Erythroblast (primary cell): ENCODE measurements at regions not wholly inside any gene's neighbourhood (a gene's known extent, or its start where the extent isn't known, plus 50 kb on each side); places are given as distances from the start of the nearest gene placed in this dataset.

Experiments used
- GATA1 ChIP-seq: IDR thresholded peaks from 2 replicates; pipeline ENCODE4 v1.6.1; 2011; ENCODE audit warnings: low read depth, mild to moderate bottlenecking, control low read depth, low read length, moderate library complexity
- POLR2A ChIP-seq: IDR thresholded peaks from 2 replicates; pipeline ENCODE4 v1.6.1; 2011; ENCODE audit warnings: mild to moderate bottlenecking, low read length

DNA sequence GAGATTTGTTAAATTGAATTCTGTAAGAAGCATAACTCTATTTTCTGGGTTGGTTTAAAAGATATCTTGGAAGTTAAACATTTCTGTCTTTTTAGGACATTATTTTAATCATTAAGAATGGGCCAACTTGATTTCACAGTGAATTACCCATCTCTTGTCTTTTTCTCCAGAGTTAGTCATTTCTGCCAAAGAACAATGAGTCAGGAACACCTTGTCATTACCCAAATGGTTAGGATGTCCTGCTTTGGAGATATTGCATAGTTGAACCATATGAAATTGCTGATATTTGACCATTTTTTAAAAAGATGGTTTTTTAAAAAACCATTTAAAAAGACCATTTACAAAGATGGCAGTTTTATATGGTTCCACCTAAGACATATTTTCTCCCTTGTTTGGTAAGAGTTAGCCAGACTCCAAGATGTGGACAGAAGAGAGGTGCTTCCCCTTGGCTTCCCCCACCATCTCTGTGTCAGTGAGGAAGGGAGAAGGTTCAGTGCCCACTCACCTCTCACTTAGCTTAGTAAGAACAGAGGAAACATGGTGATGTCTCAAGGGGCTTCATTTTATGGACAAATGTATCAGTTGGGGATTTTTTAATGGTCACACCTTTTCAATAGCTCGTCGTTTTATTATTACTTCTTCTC, 103.0 kb downstream of the PCSK1 start:
- TF ChIP-seq POLR2A (no peak), GATA1 (no peak)
